T47D (cell line): ENCODE measurements at regions not wholly inside any gene's neighbourhood (a gene's known extent, or its start where the extent isn't known, plus 50 kb on each side); places are given as distances from the start of the nearest gene placed in this dataset.

Experiments
- DNase-seq, 2 experiments: peaks; one replicate each; pipeline versions ENCODE4 v3.0.0 to v3.0.0-alpha.2; 2011 to 2012; ENCODE audit warnings: low read depth in 1 of 2, low spot score in 1 of 2
- JUND ChIP-seq: IDR thresholded peaks from 2 replicates; pipeline ENCODE4 v1.6.1; 2012; ENCODE audit warnings: low read depth
- in situ Hi-C: cut with HindIII; loops from 2 replicates; pipeline ENCODE4 v1.10.0; 2016; ENCODE audit warnings: low sequenced_read_pairs, low pct_unique_long_range_greater_than_20kb

DNA sequence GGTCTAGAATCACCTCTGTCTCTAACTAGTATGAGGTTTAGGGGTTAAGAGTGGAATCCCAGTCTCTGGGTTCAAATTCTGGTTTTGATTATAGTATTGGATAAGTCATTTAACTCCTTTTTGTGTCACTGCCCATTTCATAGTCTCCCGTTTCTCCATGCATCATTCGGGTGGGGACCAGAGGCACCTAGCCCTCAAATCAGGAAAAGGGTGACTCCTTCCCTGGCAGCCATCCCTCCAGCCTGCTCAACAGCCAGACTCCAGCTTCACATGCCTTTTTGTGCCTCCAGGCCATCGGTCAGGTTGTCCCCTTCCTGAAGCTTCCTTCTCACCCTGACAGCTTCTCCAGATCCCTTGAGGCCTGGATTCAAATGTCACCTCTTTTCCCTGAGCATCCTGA is 139.8 kb downstream of the DHX35 start:
- DNase-seq: no peak
- TF ChIP-seq JUND: no peak
- in situ Hi-C loops: no loop called here

DNA sequence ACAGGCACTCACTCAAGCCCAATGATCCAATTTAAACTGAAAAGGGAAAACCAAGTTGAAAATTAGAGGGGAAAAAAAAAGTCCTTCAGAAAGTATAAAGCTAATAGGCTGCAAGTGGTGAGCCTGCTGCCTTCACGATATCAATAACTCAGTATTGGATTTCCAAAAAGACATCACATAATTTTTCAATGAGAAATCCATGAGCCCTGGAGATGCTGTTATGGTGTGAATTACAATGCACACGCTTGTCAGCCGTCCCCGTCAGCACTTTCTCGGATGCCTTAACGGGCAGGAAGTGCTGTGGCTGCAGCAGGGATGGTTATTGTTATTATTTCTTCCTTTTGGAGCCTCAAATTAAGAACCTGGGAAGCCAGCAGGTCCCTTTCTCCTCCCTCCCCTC is 138.5 kb downstream of the DHX35 start:
- DNase-seq: no peak
- in situ Hi-C loops: no loop called here
- no peak for TF ChIP-seq JUND

GRCh38 chr20:39097889-39098288 is 135.7 kb downstream of the DHX35 start:
- no peak for TF ChIP-seq JUND
- in situ Hi-C loops: no loop called here
- DNase-seq: no peak

GRCh38 chr20:39095870-39096269 is 133.7 kb downstream of the DHX35 start:
- in situ Hi-C loops: no loop called here
- DNase-seq: no peak
- TF ChIP-seq JUND: no peak

GRCh38 chr20:39094391-39094790 is 132.2 kb downstream of the DHX35 start:
- DNase-seq: no peak
- TF ChIP-seq JUND: no peak
- in situ Hi-C loops: no loop called here

DNA sequence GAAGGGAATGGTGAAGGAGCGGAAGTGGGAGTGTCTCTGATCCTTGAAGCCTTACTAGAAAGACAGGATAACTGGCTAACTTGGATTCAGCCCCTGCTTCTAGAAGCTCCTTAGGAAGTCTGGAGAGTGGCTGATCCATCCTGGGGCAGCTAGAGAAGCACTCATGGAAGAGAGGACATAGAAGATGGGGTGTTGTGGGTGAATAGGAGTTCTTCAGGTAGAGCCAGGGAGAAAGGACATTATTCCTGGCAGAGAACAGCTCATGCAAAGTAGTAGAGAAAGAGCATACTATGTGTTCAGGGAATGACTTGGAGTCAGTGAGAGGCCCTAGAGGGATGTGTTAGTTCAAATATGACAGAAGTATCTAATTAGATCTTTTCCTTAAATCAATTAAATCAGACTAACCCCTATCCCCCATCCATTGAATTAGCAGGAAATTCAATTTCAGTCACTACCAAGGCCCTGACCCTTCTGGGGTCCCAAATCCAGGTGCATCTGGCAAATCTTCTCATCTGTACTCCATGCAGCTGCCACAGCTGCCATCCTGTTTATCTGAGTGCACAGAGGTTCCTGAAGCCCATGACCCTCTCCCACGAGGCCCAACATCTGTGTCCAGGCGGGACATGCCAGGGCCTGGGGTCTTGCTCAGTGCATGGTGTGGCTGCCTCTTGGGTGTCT is 130.7 kb downstream of the DHX35 start:
- DNase-seq: no peak
- in situ Hi-C loops: no loop called here
- no peak for TF ChIP-seq JUND

GRCh38 chr20:39090906-39091305 is 128.8 kb downstream of the DHX35 start:
- no peak for TF ChIP-seq JUND
- in situ Hi-C loops: no loop called here

DNA sequence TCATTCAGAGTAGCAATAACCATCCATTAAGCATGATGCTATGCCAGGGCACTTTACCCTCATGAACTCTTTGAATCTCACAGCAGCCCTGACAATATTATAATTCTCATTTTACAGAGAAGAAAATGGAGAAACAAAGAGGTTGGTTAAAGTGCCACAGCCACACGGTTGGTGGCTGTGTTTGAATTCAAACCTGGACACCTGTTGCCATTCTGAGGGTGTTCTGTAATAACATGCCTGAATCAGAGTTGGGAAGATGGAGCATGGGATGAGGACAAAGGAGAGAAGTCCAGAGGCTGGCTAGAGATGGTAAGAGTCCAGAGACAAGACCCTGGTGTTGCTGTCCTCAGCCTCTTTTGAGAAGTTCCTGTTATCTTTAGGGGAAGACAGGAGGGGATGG is 127.7 kb downstream of the DHX35 start:
- no peak for TF ChIP-seq JUND
- in situ Hi-C loops: no loop called here
- no peak for DNase-seq

More at GRCh38 chr20:39090906-39091305, 128.8 kb downstream of the DHX35 start:
- DNase-seq: no peak
